HCT116 (cell line): ENCODE measurements at regions not wholly inside any gene's neighbourhood (a gene's known extent, or its start where the extent isn't known, plus 50 kb on each side); places are given as distances from the start of the nearest gene placed in this dataset.

Source experiments
- ATAC-seq: fragments of 200-7000 bp; cut with Tn5 transposase; 2 replicates; pipeline ENCODE4 v1.9.1; 2020; ENCODE audit warnings: mild to moderate bottlenecking, moderate library complexity
- BruUV-seq: library from RNA; stranded (reverse); fragments of 400-500 nt; replicated peaks from 2 replicates; lab custom pipeline; 2021; lab: Mats Ljungman, UMichigan
- CTCF ChIA-PET: fragments of 300-600 bp; sonication (Branson Sonifier 250); formaldehyde crosslinking; loops from one replicate; lab custom pipeline; 2021; ENCODE audit warnings: antibody characterized with exemption; lab: Charles Lee
- POLR2A ChIA-PET: fragments of 300-600, 350-600 bp; sonication (Branson Sonifier 250); formaldehyde crosslinking; loops from one replicate; lab custom pipeline; 2021; ENCODE audit warnings: antibody characterized with exemption; lab: Charles Lee
- RAD21 ChIA-PET, 2 experiments: fragments of 300-600 bp; sonication (Branson Sonifier 250); formaldehyde crosslinking; loops; one replicate each; lab custom pipeline; 2023; ENCODE audit warnings: low total read pairs in 2 of 2; ENCODE audit not compliant: uncharacterized antibody in 2 of 2, unreplicated experiment in 2 of 2, low non-redundant PET in 1 of 2; lab: Charles Lee
- DNase-seq: peaks from one replicate; pipeline ENCODE4 v3.0.0-alpha.2; 2010; ENCODE audit warnings: low read depth, low spot score
- H2AFZ ChIP-seq: fragments of 200-600 bp; shearing (Covaris generic), sonication (generic); 2 replicates; pipeline ENCODE4 v1.6.1; 2017; ENCODE audit warnings: low read depth, mixed run types, mixed read lengths, antibody characterized with exemption, low read length; ENCODE audit not compliant: poor library complexity, severe bottlenecking
- H3K27ac ChIP-seq: 2 replicates; pipeline ENCODE4 v1.5.1; 2012; ENCODE audit warnings: low read depth, low read length
- H3K27me3 ChIP-seq: fragments of 200-600 bp; sonication (generic); 2 replicates; pipeline ENCODE4 v1.6.1; 2016; ENCODE audit warnings: mixed run types, low read length, mixed read lengths; ENCODE audit not compliant: insufficient read depth
- H3K36me3 ChIP-seq, 2 experiments: fragments of 200-500 bp in 1 of 2; fragments of 200-600 bp in 1 of 2; sonication (Bioruptor generic) in 1 of 2; sonication (generic) in 1 of 2; 2 replicates each; pipeline versions ENCODE4 v1.5.1 to v1.6.1; 2014 to 2016; ENCODE audit warnings: low read length in 2 of 2, inconsistent platforms in 1 of 2, mixed read lengths in 1 of 2, mixed run types in 1 of 2; ENCODE audit not compliant: insufficient read depth in 2 of 2, control insufficient read depth in 1 of 2
- H3K4me1 ChIP-seq, 2 experiments: fragments of 200-600 bp in 1 of 2; sonication (generic) in 1 of 2; 2 replicates each; pipeline versions ENCODE4 v1.5.1 to v1.6.1; 2012 to 2017; ENCODE audit warnings: low read length in 2 of 2, inconsistent platforms in 1 of 2, mild to moderate bottlenecking in 1 of 2, mixed read lengths in 1 of 2, mixed run types in 1 of 2, moderate library complexity in 1 of 2; ENCODE audit not compliant: insufficient read depth in 2 of 2, control insufficient read depth in 1 of 2
- H3K4me2 ChIP-seq: fragments of 200-600 bp; sonication (generic); 2 replicates; pipeline ENCODE4 v1.6.1; 2017; ENCODE audit warnings: mixed run types, low read length, mixed read lengths
- H3K4me3 ChIP-seq, 2 experiments: fragments of 200-600 bp in 1 of 2; sonication (generic) in 1 of 2; replicated peaks in 1 of 2; 2 replicates each; pipeline ENCODE4 v1.5.1; 2011 to 2016; ENCODE audit warnings: low read length in 2 of 2, control low read depth in 1 of 2, low read depth in 1 of 2, mild to moderate bottlenecking in 1 of 2, mixed read lengths in 1 of 2, mixed run types in 1 of 2
- H3K79me2 ChIP-seq: fragments of 200-600 bp; sonication (generic); 2 replicates; pipeline ENCODE4 v1.6.1; 2017; ENCODE audit warnings: mild to moderate bottlenecking, mixed run types, low read length, moderate library complexity, mixed read lengths; ENCODE audit not compliant: insufficient read depth
- H3K9ac ChIP-seq: fragments of 200-600 bp; sonication (generic); 2 replicates; pipeline ENCODE4 v1.6.1; 2016; ENCODE audit warnings: low read length, mixed read lengths
- H3K9me2 ChIP-seq: fragments of 200-600 bp; sonication (generic), shearing (Covaris generic); 2 replicates; pipeline ENCODE4 v1.6.1; 2017; ENCODE audit warnings: mixed run types, mild to moderate bottlenecking, moderate library complexity; ENCODE audit not compliant: insufficient read depth
- H3K9me3 ChIP-seq, 2 experiments: fragments of 200-500 bp in 1 of 2; fragments of 200-600 bp in 1 of 2; sonication (Bioruptor generic) in 1 of 2; sonication (generic) in 1 of 2; 2 replicates each; pipeline ENCODE4 v1.6.1; 2014 to 2017; ENCODE audit warnings: low read length in 2 of 2, mixed read lengths in 2 of 2, inconsistent platforms in 1 of 2, low read depth in 1 of 2, mild to moderate bottlenecking in 1 of 2, mixed run types in 1 of 2, moderate library complexity in 1 of 2; ENCODE audit not compliant: control insufficient read depth in 1 of 2, insufficient read depth in 1 of 2
- H4K20me1 ChIP-seq: fragments of 200-600 bp; sonication (generic), shearing (Covaris generic); 2 replicates; pipeline ENCODE4 v1.6.1; 2017; ENCODE audit warnings: mixed run types, mild to moderate bottlenecking, moderate library complexity; ENCODE audit not compliant: insufficient read depth
- ATF3 ChIP-seq: IDR thresholded peaks from 2 replicates; pipeline ENCODE4 v1.6.1; 2012
- EGR1 ChIP-seq: IDR thresholded peaks from 2 replicates; pipeline ENCODE4 v1.6.1; 2012; ENCODE audit warnings: low read depth
- ELF1 ChIP-seq: IDR thresholded peaks from 2 replicates; pipeline ENCODE4 v1.6.1; 2012; ENCODE audit warnings: low read depth, borderline replicate concordance
- EZH2 ChIP-seq: fragments of 200-600 bp; sonication (generic); IDR thresholded peaks from 2 replicates; pipeline ENCODE4 v1.6.1; 2017; ENCODE audit warnings: antibody characterized with exemption, mixed run types
- EZH2phosphoT487 ChIP-seq: fragments of 200-600 bp; IDR thresholded peaks from 2 replicates; pipeline ENCODE4 v1.6.1; 2018; ENCODE audit warnings: antibody characterized with exemption, borderline replicate concordance
- FOSL1 ChIP-seq: IDR thresholded peaks from 2 replicates; pipeline ENCODE4 v1.6.1; 2012; ENCODE audit warnings: low read depth
- JUND ChIP-seq: IDR thresholded peaks from 2 replicates; pipeline ENCODE4 v1.6.1; 2012
- MAX ChIP-seq: IDR thresholded peaks from 2 replicates; pipeline ENCODE4 v1.6.1; 2012
- POLR2A ChIP-seq: IDR thresholded peaks from 2 replicates; pipeline ENCODE4 v1.7.0; 2011; ENCODE audit warnings: borderline replicate concordance; ENCODE audit not compliant: insufficient read depth, insufficient read length; ENCODE audit errors: extremely low read depth
- POLR2AphosphoS5 ChIP-seq: IDR thresholded peaks from 2 replicates; pipeline ENCODE4 v1.6.1; 2011; ENCODE audit warnings: mild to moderate bottlenecking, low read depth, low read length, moderate library complexity
- REST ChIP-seq: IDR thresholded peaks from 2 replicates; pipeline ENCODE4 v1.6.1; 2012; ENCODE audit warnings: low read depth
- SRF ChIP-seq: IDR thresholded peaks from 2 replicates; pipeline ENCODE4 v1.6.1; 2012; ENCODE audit warnings: low read depth
- TCF7L2 ChIP-seq: IDR thresholded peaks from 2 replicates; pipeline ENCODE4 v1.7.0; 2011; ENCODE audit warnings: borderline replicate concordance, inconsistent platforms; ENCODE audit not compliant: insufficient read depth, insufficient read length; ENCODE audit errors: extremely low read depth
- YY1 ChIP-seq: IDR thresholded peaks from 2 replicates; pipeline ENCODE4 v1.6.1; 2011; ENCODE audit warnings: low read length, low read depth, moderate library complexity, mild to moderate bottlenecking; ENCODE audit not compliant: insufficient replicate concordance; ENCODE audit errors: extremely low read depth
- ZFX ChIP-seq: fragments of 450-650 bp; IDR thresholded peaks from 2 replicates; pipeline ENCODE4 v1.6.1; 2017
- ZNF274 ChIP-seq: fragments of 200-500 bp; sonication (Bioruptor generic); IDR thresholded peaks from 2 replicates; pipeline ENCODE4 v1.6.1; 2014; ENCODE audit warnings: mild to moderate bottlenecking, low read depth, low read length, inconsistent platforms
- intact Hi-C: fragments of 100-400 bp; cut with micrococcal nuclease; formaldehyde crosslinking; loops from 2 replicates; pipeline ENCODE4 v1.10.0; 2022
- TF ChIP-seq, protein P1 (sequence below), 3 experiments: fragments of 200-600 bp in 1 of 3; sonication (generic) in 1 of 3; IDR thresholded peaks in 2 of 3; conservative IDR thresholded peaks in 1 of 3; 2 replicates each; pipeline ENCODE4 v1.5.1; 2012 to 2017; ENCODE audit warnings: low read depth in 2 of 3, low read length in 2 of 3, antibody characterized with exemption in 1 of 3, borderline replicate concordance in 1 of 3, control low read depth in 1 of 3, mild to moderate bottlenecking in 1 of 3, mixed read lengths in 1 of 3, mixed run types in 1 of 3, moderate library complexity in 1 of 3; ENCODE audit not compliant: insufficient read depth in 1 of 3

GRCh38 chr5:17432569-17432968 is 65.5 kb upstream of the TAF11L2 start:
- TF ChIP-seq POLR2A: no peak
- TF ChIP-seq ZFX: no peak
- no peak for TF ChIP-seq ATF3
- no peak for TF ChIP-seq EGR1
- TF ChIP-seq POLR2AphosphoS5: no peak
- TF ChIP-seq JUND: no peak
- TF ChIP-seq EZH2: no peak
- no peak for TF ChIP-seq YY1
- no peak for TF ChIP-seq EZH2phosphoT487
- no peak for TF ChIP-seq ZNF274
- TF ChIP-seq TCF7L2: no peak
- TF ChIP-seq ELF1: no peak
- ATAC-seq: no peak
- Histone ChIP-seq H3K27ac (no peak overlapping the region), H2AFZ (no peak overlapping the region), H3K9ac (no peak overlapping the region), H3K4me3 (no peak overlapping the region), H3K9me2 (no peaks in the 10 kb centered on the region), H3K36me3 (no peaks in the 10 kb centered on the region), H3K27me3 (no peaks in the 10 kb centered on the region), H3K4me2 (no peak overlapping the region), H3K4me1 (no peaks in the 10 kb centered on the region), H4K20me1 (no peaks in the 10 kb centered on the region), H3K79me2 (no peaks in the 10 kb centered on the region), H3K9me3 (peaks cover 0 to 4% of the 10 kb centered on the region in 2 experiments; a peak in 1 of 4 replicates)
- POLR2A ChIA-PET: no interaction called here
- BruUV-seq: no TSS peak
- DNase-seq: no peak
- intact Hi-C loops: no loop called here
- RAD21 ChIA-PET: no interaction called here
- CTCF ChIA-PET: no interaction called here

GRCh38 chr5:17433406-17433805 is 64.6 kb upstream of the TAF11L2 start:
- Histone ChIP-seq H4K20me1 (no peaks in the 10 kb centered on the region), H2AFZ (no peak overlapping the region), H3K36me3 (no peaks in the 10 kb centered on the region), H3K27ac (no peak overlapping the region), H3K79me2 (no peaks in the 10 kb centered on the region), H3K9me3 (peaks cover 0 to 4% of the 10 kb centered on the region in 2 experiments; a peak in 1 of 4 replicates), H3K4me1 (no peaks in the 10 kb centered on the region), H3K4me2 (no peak overlapping the region), H3K4me3 (no peak overlapping the region), H3K9me2 (no peaks in the 10 kb centered on the region), H3K9ac (no peak overlapping the region), H3K27me3 (no peaks in the 10 kb centered on the region)
- BruUV-seq: no TSS peak
- intact Hi-C loops: no loop called here
- DNase-seq (no peak), ATAC-seq (no peak)
- ChIA-PET RAD21 (no interaction called here), CTCF (no interaction called here), POLR2A (no interaction called here)
- no peak for TF ChIP-seq ZNF274
- no peak for TF ChIP-seq SRF
- no peak for TF ChIP-seq ZFX
- no peak for TF ChIP-seq MAX
- no peak for TF ChIP-seq JUND
- TF ChIP-seq, protein P1, sequence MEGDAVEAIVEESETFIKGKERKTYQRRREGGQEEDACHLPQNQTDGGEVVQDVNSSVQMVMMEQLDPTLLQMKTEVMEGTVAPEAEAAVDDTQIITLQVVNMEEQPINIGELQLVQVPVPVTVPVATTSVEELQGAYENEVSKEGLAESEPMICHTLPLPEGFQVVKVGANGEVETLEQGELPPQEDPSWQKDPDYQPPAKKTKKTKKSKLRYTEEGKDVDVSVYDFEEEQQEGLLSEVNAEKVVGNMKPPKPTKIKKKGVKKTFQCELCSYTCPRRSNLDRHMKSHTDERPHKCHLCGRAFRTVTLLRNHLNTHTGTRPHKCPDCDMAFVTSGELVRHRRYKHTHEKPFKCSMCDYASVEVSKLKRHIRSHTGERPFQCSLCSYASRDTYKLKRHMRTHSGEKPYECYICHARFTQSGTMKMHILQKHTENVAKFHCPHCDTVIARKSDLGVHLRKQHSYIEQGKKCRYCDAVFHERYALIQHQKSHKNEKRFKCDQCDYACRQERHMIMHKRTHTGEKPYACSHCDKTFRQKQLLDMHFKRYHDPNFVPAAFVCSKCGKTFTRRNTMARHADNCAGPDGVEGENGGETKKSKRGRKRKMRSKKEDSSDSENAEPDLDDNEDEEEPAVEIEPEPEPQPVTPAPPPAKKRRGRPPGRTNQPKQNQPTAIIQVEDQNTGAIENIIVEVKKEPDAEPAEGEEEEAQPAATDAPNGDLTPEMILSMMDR (IDR thresholded peaks at IDR 0.05 in 2 of 3, conservative IDR thresholded peaks at IDR 0.05 in 1 of 3; ENCODE audit: borderline replicate concordance in 1 of 3, insufficient read depth in 1 of 3, low read depth in 2 of 3, low read length in 2 of 3): no peak
- TF ChIP-seq FOSL1: no peak
- no peak for TF ChIP-seq REST
- no peak for TF ChIP-seq EZH2
